H1 (cell line): ENCODE measurements at regions not wholly inside any gene's neighbourhood (a gene's known extent, or its start where the extent isn't known, plus 50 kb on each side); places are given as distances from the start of the nearest gene placed in this dataset.

Experiments
- CTCF ChIA-PET: fragments of 300-600 bp; sonication (Branson Sonifier 250); formaldehyde crosslinking; loops from one replicate; lab custom pipeline; 2021; ENCODE audit not compliant: partially characterized antibody; lab: Charles Lee
- POLR2A ChIA-PET: fragments of 300-600 bp; sonication (Branson Sonifier 250); formaldehyde crosslinking; loops from one replicate; lab custom pipeline; 2021; ENCODE audit warnings: inconsistent platforms; ENCODE audit not compliant: partially characterized antibody; lab: Charles Lee
- DNase-seq, 2 experiments: peaks; one replicate each; pipeline versions ENCODE4 v3.0.0 to v3.0.0-alpha.2; 2010 to 2022; ENCODE audit warnings: low spot score in 2 of 2, low read depth in 1 of 2, mixed read lengths in 1 of 2
- FAIRE-seq: peaks from 2 replicates; lab custom pipeline; 2011; peaks lifted over from hg19 to GRCh38; lab: Jason Lieb, UNC
- H2AFZ ChIP-seq: 2 replicates; pipeline ENCODE4 v1.8.1; 2012; ENCODE audit warnings: low read length, inconsistent platforms
- H2AK5ac ChIP-seq: 2 replicates; pipeline ENCODE4 v1.6.1; 2013; ENCODE audit warnings: low read depth, low read length
- H2BK120ac ChIP-seq: replicated peaks from 2 replicates; pipeline ENCODE3; 2013; ENCODE audit warnings: low read depth, low read length, inconsistent platforms
- H2BK12ac ChIP-seq: 2 replicates; pipeline ENCODE4 v1.6.1; 2013; ENCODE audit warnings: low read depth, low read length
- H2BK15ac ChIP-seq: 2 replicates; pipeline ENCODE4 v1.6.1; 2013; ENCODE audit warnings: low read length
- H2BK20ac ChIP-seq: 2 replicates; pipeline ENCODE4 v1.6.1; 2013; ENCODE audit warnings: low read length
- H2BK5ac ChIP-seq: 2 replicates; pipeline ENCODE4 v1.6.1; 2013; ENCODE audit warnings: low read depth, low read length
- H3K14ac ChIP-seq: 2 replicates; pipeline ENCODE4 v1.6.1; 2013; ENCODE audit warnings: inconsistent platforms; ENCODE audit not compliant: insufficient read length
- H3K18ac ChIP-seq: 2 replicates; pipeline ENCODE4 v1.6.1; 2013; ENCODE audit warnings: low read length; ENCODE audit errors: extremely low read depth
- H3K23ac ChIP-seq: 2 replicates; pipeline ENCODE4 v1.6.1; 2013; ENCODE audit warnings: inconsistent platforms; ENCODE audit not compliant: insufficient read length
- H3K23me2 ChIP-seq: 2 replicates; pipeline ENCODE4 v1.6.1; 2013; ENCODE audit warnings: low read depth, low read length
- H3K27ac ChIP-seq: 2 replicates; pipeline ENCODE4 v1.6.1; 2011; ENCODE audit warnings: low read depth, low read length, inconsistent platforms
- H3K27me3 ChIP-seq, 4 experiments: replicated peaks in 1 of 4; 1 replicate in 1 of 4; 2 replicates in 3 of 4; pipeline versions ENCODE4 v1.6.1 to v1.8.1; 2011 to 2013; ENCODE audit warnings: low read length in 3 of 4, mild to moderate bottlenecking in 3 of 4, inconsistent platforms in 2 of 4, mixed read lengths in 2 of 4, moderate library complexity in 1 of 4; ENCODE audit not compliant: control insufficient read depth in 3 of 4, insufficient read depth in 3 of 4; ENCODE audit errors: extremely low read depth in 1 of 4
- H3K36me3 ChIP-seq, 4 experiments: 2 replicates each; pipeline versions ENCODE4 v1.6.1 to v1.8.1; 2011 to 2013; ENCODE audit warnings: mild to moderate bottlenecking in 4 of 4, low read length in 3 of 4, moderate library complexity in 2 of 4, control low read depth in 1 of 4, inconsistent platforms in 1 of 4; ENCODE audit not compliant: insufficient read depth in 4 of 4, control insufficient read depth in 2 of 4
- H3K4ac ChIP-seq: replicated peaks from 2 replicates; pipeline ENCODE3; 2013; ENCODE audit warnings: low read length, low read depth, mixed read lengths, inconsistent platforms; ENCODE audit not compliant: insufficient read length
- H3K4me1 ChIP-seq, 4 experiments: replicated peaks in 1 of 4; 1 replicate in 1 of 4; 2 replicates in 3 of 4; pipeline versions ENCODE4 v1.6.1 to v1.8.1; 2011 to 2013; ENCODE audit warnings: low read length in 3 of 4, inconsistent platforms in 2 of 4, mixed read lengths in 1 of 4; ENCODE audit not compliant: insufficient read depth in 4 of 4, control insufficient read depth in 3 of 4
- H3K4me2 ChIP-seq, 2 experiments: 2 replicates each; pipeline versions ENCODE4 v1.6.1 to v1.8.1; 2011 to 2013; ENCODE audit warnings: low read depth in 2 of 2, low read length in 2 of 2, control low read depth in 1 of 2, inconsistent platforms in 1 of 2, mild to moderate bottlenecking in 1 of 2; ENCODE audit not compliant: insufficient read depth in 1 of 2
- H3K4me3 ChIP-seq, 4 experiments: fragments of 200-600, 300-600 bp in 1 of 4; sonication (generic), shearing (Covaris generic), sonication (Bioruptor Twin) in 1 of 4; 2 replicates each; pipeline versions ENCODE4 v1.5.1 to v1.8.1; 2011 to 2016; ENCODE audit warnings: low read length in 4 of 4, low read depth in 3 of 4, control low read depth in 2 of 4, inconsistent platforms in 2 of 4, mild to moderate bottlenecking in 2 of 4, mixed read lengths in 1 of 4, moderate library complexity in 1 of 4; ENCODE audit not compliant: insufficient read depth in 2 of 4; ENCODE audit errors: extremely low read depth in 1 of 4
- H3K56ac ChIP-seq: replicated peaks from 2 replicates; pipeline ENCODE3; 2013; ENCODE audit warnings: low read depth, mild to moderate bottlenecking, mixed read lengths, low read length, inconsistent platforms; ENCODE audit not compliant: insufficient read length
- H3K79me1 ChIP-seq: 2 replicates; pipeline ENCODE4 v1.6.1; 2013; ENCODE audit warnings: low read depth, low read length, control low read depth
- H3K79me2 ChIP-seq, 2 experiments: 2 replicates each; pipeline versions ENCODE4 v1.6.1 to v1.8.1; 2012 to 2013; ENCODE audit warnings: low read length in 2 of 2, mild to moderate bottlenecking in 2 of 2, inconsistent platforms in 1 of 2; ENCODE audit not compliant: insufficient read depth in 2 of 2, control insufficient read depth in 1 of 2
- H3K9ac ChIP-seq, 4 experiments: replicated peaks in 1 of 4; 1 replicate in 1 of 4; 2 replicates in 3 of 4; pipeline versions ENCODE4 v1.6.1 to v1.8.1; 2011 to 2013; ENCODE audit warnings: low read depth in 3 of 4, low read length in 3 of 4, control low read depth in 2 of 4, mild to moderate bottlenecking in 2 of 4, moderate library complexity in 2 of 4, inconsistent platforms in 1 of 4; ENCODE audit errors: extremely low read depth in 1 of 4
- H3K9me3 ChIP-seq, 2 experiments: 2 replicates each; pipeline versions ENCODE4 v1.6.1 to v1.8.1; 2012 to 2013; ENCODE audit warnings: mild to moderate bottlenecking in 2 of 2, moderate library complexity in 2 of 2, control low read depth in 1 of 2, inconsistent platforms in 1 of 2, low read depth in 1 of 2, low read length in 1 of 2, mixed read lengths in 1 of 2; ENCODE audit not compliant: insufficient read depth in 2 of 2
- H4K20me1 ChIP-seq, 2 experiments: replicated peaks in 1 of 2; 2 replicates each; pipeline versions ENCODE3 to v1.8.1; 2011 to 2013; ENCODE audit warnings: inconsistent platforms in 2 of 2, low read length in 2 of 2, mild to moderate bottlenecking in 1 of 2; ENCODE audit not compliant: insufficient read depth in 2 of 2, control insufficient read depth in 1 of 2
- H4K5ac ChIP-seq: 2 replicates; pipeline ENCODE4 v1.6.1; 2013; ENCODE audit warnings: low read length, low read depth, mixed read lengths, inconsistent platforms; ENCODE audit not compliant: insufficient read length
- H4K8ac ChIP-seq: 2 replicates; pipeline ENCODE4 v1.8.0; 2013; ENCODE audit warnings: mild to moderate bottlenecking, moderate library complexity, low read length, inconsistent platforms; ENCODE audit not compliant: insufficient read depth; ENCODE audit errors: extremely low read depth
- H4K91ac ChIP-seq: replicated peaks from 2 replicates; pipeline ENCODE3; 2013; ENCODE audit warnings: low read length, mixed read lengths, inconsistent platforms; ENCODE audit not compliant: insufficient read length
- BACH1 ChIP-seq: IDR thresholded peaks from 2 replicates; pipeline ENCODE4 v1.6.1; 2012; ENCODE audit warnings: low read length, improper control_type of control experiment
- BRCA1 ChIP-seq: IDR thresholded peaks from 2 replicates; pipeline ENCODE4 v1.6.1; 2012; ENCODE audit warnings: low read depth, low read length, improper control_type of control experiment
- JUN ChIP-seq: IDR thresholded peaks from 2 replicates; pipeline ENCODE4 v1.6.1; 2011; ENCODE audit warnings: low read depth, mild to moderate bottlenecking, improper control_type of control experiment, low read length
- KDM1A ChIP-seq: fragments of 200-600, 300-600 bp; sonication (generic); IDR thresholded peaks from 2 replicates; pipeline ENCODE4 v1.7.1; 2016; ENCODE audit warnings: mild to moderate bottlenecking, low read length, borderline replicate concordance
- KDM4A ChIP-seq: IDR thresholded peaks from one replicate; pipeline ENCODE4 v1.7.1; 2012; ENCODE audit warnings: low read depth, mild to moderate bottlenecking, moderate library complexity, low read length, inconsistent platforms; ENCODE audit not compliant: severe bottlenecking
- NRF1 ChIP-seq: IDR thresholded peaks from 2 replicates; pipeline ENCODE4 v1.6.1; 2011; ENCODE audit warnings: mild to moderate bottlenecking, low read depth, low read length, improper control_type of control experiment
- POLR2A ChIP-seq, 2 experiments: IDR thresholded peaks; 1 replicate in 1 of 2; 2 replicates in 1 of 2; pipeline ENCODE4 v1.6.1; 2011; ENCODE audit warnings: low read depth in 2 of 2, low read length in 2 of 2, mild to moderate bottlenecking in 2 of 2; ENCODE audit errors: control extremely low read depth in 1 of 2
- POU5F1 ChIP-seq: IDR thresholded peaks from 2 replicates; pipeline ENCODE4 v1.6.1; 2011; ENCODE audit warnings: low read depth, mild to moderate bottlenecking, low read length, moderate library complexity
- RAD21 ChIP-seq, 2 experiments: IDR thresholded peaks in 1 of 2; conservative IDR thresholded peaks in 1 of 2; 2 replicates each; pipeline ENCODE4 v1.6.1; 2011; ENCODE audit warnings: low read depth in 2 of 2, low read length in 2 of 2, improper control_type of control experiment in 1 of 2, inconsistent platforms in 1 of 2, mild to moderate bottlenecking in 1 of 2, moderate library complexity in 1 of 2
- SIN3A ChIP-seq, 2 experiments: IDR thresholded peaks in 1 of 2; conservative IDR thresholded peaks in 1 of 2; 2 replicates each; pipeline ENCODE4 v1.6.1; 2011 to 2012; ENCODE audit warnings: low read length in 2 of 2, improper control_type of control experiment in 1 of 2, low read depth in 1 of 2, mild to moderate bottlenecking in 1 of 2
- TBP ChIP-seq: IDR thresholded peaks from 2 replicates; pipeline ENCODE4 v1.6.1; 2011; ENCODE audit warnings: low read depth, low read length, improper control_type of control experiment
- WGBS, 2 experiments: shearing (Covaris generic) in 1 of 2; methylation state at CpG; one replicate each; pipeline versions ENCODE4 v1.1.6 to v1.1.7; 2013 to 2015; ENCODE audit warnings: low lambda C conversion rate in 2 of 2, mixed read lengths in 2 of 2, inconsistent platforms in 1 of 2, low coverage in 1 of 2, missing lambda C conversion rate in 1 of 2; ENCODE audit not compliant: insufficient replicate concordance in 2 of 2, insufficient coverage in 1 of 2, insufficient read length in 1 of 2; ENCODE audit errors: extremely low coverage in 1 of 2, missing lambda C conversion rate in 1 of 2; 5-methylcytosine and 5-hydroxymethylcytosine counted together

- no peak overlapping the region for H4K91ac ChIP-seq
- no peak overlapping the region for H3K4ac ChIP-seq
- no peak overlapping the region for H3K56ac ChIP-seq
- no peaks in the 10 kb centered on the region for H4K20me1 ChIP-seq
- WGBS, 2 experiments = 90% methylated on average over 7 of the region's 7 CpGs; no CpG with 5 or more reads in 1 of the 2 experiments
- H4K5ac ChIP-seq = no peak overlapping the region
- no peak overlapping the region for H2AFZ ChIP-seq
- H3K14ac ChIP-seq = no peak overlapping the region
- no peaks in the 10 kb centered on the region for H3K79me2 ChIP-seq
- TF ChIP-seq BRCA1 = no peak
- no peak for TF ChIP-seq POLR2A (IDR thresholded peaks at IDR 0.05; ENCODE audit: control extremely low read depth in 1 of 2, low read depth in 2 of 2, low read length in 2 of 2)
- no peak for TF ChIP-seq RAD21 (IDR thresholded peaks at IDR 0.05 in 1 of 2, conservative IDR thresholded peaks at IDR 0.05 in 1 of 2; ENCODE audit: low read depth in 2 of 2, low read length in 2 of 2)
- no peak for TF ChIP-seq JUN
- TF ChIP-seq KDM1A = no peak
- TF ChIP-seq KDM4A = no peak
- no peak for TF ChIP-seq BACH1
- TF ChIP-seq POU5F1 = no peak
- no peak for TF ChIP-seq TBP
- no peak for TF ChIP-seq SIN3A (conservative IDR thresholded peaks at IDR 0.05 in 1 of 2, IDR thresholded peaks at IDR 0.05 in 1 of 2; ENCODE audit: low read depth in 1 of 2, low read length in 2 of 2)
- TF ChIP-seq NRF1 = no peak
- no peak overlapping the region for H3K4me2 ChIP-seq
- no peaks in the 10 kb centered on the region for H3K27me3 ChIP-seq
- no peaks in the 10 kb centered on the region for H3K36me3 ChIP-seq
- peaks cover 64 to 88% of the 10 kb centered on the region in 2 experiments for H3K9me3 ChIP-seq
- no peak overlapping the region for H3K9ac ChIP-seq
- no peak overlapping the region for H2BK120ac ChIP-seq
- no peak overlapping the region for H3K27ac ChIP-seq
- DNase-seq (no peak), FAIRE-seq (no peak)
- H3K23ac ChIP-seq = no peak overlapping the region
- no peaks in the 10 kb centered on the region for H3K79me1 ChIP-seq
- no peak overlapping the region for H2BK5ac ChIP-seq
- ChIA-PET CTCF (no interaction called here), POLR2A (no interaction called here)
- no peak overlapping the region for H4K8ac ChIP-seq
- no peak overlapping the region for H2AK5ac ChIP-seq
- no peaks in the 10 kb centered on the region for H3K4me1 ChIP-seq
- H2BK15ac ChIP-seq = no peak overlapping the region
- H3K4me3 ChIP-seq = no peak overlapping the region
- no peaks in the 10 kb centered on the region for H3K23me2 ChIP-seq
- H2BK20ac ChIP-seq = no peak overlapping the region
- no peak overlapping the region for H2BK12ac ChIP-seq
- no peak overlapping the region for H3K18ac ChIP-seq
Observed at GRCh38 chr22:47591016-47591415, 828.6 kb downstream of the TBC1D22A start.
